A204.1 (cell line): ENCODE measurements at regions not wholly inside any gene's neighbourhood (a gene's known extent, or its start where the extent isn't known, plus 50 kb on each side); places are given as distances from the start of the nearest gene placed in this dataset.

ENCODE experiments used
- FAIRE-seq: peaks from 2 replicates; lab custom pipeline; 2012; peaks lifted over from hg19 to GRCh38; lab: Jason Lieb, UNC

GRCh38 chr6:134482593-134483270 is 164.8 kb upstream of the SGK1 start:
- no peak for FAIRE-seq

GRCh38 chr6:134481966-134482365 is 164.1 kb upstream of the SGK1 start:
- no peak for FAIRE-seq

DNA sequence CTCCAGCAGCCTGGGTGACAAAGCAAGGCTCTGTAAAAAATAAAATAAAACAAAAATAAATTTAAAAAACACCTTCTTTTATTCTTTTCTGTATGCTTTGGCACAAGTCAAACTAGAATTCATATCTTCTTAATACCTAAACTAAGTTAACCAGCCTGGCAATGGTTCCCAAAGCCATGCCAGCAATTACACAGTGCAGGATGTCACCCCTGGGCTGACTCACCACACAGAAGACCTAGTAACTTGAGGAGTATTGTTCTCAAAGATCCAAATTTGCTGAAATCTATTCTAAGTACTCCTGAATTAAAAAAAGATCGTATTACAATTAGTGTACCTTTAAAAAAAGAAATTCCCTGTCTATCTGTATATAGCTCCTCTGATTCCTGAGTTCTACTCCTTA is 162.7 kb upstream of the SGK1 start:
- no peak for FAIRE-seq

DNA sequence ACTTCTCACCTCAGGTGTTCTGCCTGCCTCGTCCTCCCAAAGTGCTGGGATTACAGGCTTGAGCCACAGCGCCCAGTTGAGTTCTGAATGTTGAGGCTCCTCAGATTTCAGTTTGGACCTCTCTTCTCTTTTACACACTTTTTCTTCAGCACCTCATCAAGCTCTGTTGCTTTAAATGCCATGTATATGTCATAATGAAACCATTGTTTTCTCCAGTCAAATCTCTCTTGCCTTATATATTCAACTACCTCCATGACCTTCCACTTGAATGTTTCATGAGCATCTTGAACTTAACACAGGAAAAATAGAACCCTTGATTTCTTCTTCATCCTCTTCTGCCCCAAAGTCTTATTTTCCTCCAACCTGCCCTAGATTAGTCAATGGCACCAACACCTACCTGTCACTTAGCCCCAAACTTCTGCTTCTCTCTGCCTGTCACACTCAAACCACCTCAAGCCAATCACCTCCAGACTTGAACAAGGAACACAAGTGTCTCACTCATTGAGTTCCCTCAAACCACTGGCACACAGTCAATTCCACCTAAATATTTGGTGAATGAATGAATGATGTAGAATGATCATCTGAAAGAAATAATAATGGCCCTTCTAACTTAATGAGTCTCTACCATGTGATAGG is 161.0 kb upstream of the SGK1 start:
- no peak for FAIRE-seq

GRCh38 chr6:134477991-134478635 is 160.2 kb upstream of the SGK1 start:
- FAIRE-seq = no peak

- no peak for FAIRE-seq
These were observed 157.0 kb upstream of the SGK1 start for GRCh38 chr6:134474955-134475354.

GRCh38 chr6:134472661-134473060 is 154.7 kb upstream of the SGK1 start:
- no peak for FAIRE-seq

DNA sequence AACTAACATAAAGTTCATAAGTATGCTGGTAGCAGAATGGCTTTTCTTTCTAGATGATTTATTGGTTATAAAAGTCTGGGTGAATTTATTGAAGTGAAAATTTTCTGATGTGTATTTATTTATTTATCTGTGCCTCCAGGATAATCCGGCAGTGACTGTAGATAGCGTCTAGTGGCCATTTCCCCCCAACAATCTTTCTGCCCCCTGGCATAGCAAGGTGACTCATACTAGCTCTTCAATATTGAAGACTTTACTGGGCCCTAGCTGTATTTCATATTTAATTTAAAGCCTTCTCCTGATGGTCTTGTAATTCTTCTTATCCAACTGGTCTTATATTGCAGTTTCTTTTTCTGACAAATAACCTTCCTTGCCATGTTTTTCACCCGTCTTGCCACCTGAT is 154.1 kb upstream of the SGK1 start:
- no peak for FAIRE-seq

GRCh38 chr6:134470457-134470975 is 152.6 kb upstream of the SGK1 start:
- FAIRE-seq = no peak

DNA sequence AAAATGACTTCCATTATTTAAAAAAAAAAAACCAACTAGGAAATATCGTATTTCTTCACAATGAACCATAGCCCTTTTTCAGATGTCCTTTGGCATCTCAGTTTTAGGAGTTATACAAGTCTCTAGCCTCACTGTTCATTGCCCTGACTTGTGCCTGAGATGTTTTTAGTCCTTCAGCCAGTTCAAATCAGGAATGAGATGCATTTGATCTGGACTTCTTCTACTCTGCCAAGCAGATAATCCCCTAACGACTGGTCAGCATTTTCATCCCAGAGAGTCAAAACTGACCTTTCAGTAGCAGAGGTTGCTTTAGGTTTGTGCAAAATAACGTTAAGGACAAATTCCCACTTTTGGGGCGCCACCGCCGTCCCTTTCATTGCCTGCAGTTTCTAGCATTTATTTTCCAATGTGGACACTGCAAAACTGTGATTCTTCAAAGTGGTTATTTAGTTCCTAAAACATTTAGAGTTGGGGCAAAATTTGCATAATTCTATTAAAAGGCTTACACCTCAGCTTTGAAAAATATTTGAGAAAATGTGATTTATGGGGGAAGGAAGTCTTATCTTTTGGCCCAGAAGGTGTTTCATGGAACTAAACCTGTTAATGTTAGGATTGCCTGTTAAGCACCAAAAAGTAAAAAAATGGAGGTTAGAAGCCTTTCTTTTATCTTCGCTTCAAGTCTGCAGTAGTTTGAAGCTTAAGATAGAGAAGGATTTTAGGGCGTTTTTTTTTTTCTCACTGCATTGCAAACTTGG is 152.0 kb upstream of the SGK1 start:
- FAIRE-seq = no peak

DNA sequence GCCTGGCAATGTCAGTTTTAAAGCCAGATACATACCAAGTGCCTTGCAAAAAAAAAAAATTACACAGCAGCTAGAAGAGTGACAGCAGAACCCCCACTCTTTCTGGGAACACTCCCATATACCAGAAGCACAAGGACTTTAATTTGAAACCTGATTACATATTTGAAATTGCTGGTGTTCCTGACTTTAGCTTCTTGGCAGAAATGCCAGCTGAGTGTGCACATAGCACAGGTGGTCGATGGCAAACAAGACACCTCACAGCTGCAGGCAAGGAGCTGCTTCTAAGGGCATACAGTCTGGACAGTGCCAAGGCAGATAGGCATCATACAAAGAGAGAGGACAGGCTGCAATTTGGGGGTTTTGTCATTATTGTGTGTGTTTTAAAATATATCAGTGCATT is 150.7 kb upstream of the SGK1 start:
- FAIRE-seq = no peak

DNA sequence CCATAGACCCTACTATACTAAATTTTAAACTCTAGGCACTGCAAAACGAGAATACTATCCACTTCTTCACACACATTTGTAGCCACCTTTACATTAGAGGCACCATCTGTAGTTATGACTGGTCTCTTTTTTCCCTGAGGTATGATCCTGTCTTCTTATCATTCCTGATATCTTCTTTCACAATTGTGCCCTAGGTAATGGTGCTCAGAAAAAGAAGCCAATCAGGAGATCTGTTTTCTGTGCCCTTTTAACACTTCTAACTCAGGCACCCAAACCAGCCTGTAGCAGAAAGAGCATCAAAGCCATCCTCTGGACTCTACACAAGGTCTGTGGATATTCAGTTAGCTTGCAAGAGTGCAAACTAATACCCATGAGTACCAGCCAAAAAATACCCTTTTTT is 149.7 kb upstream of the SGK1 start:
- no peak for FAIRE-seq

DNA sequence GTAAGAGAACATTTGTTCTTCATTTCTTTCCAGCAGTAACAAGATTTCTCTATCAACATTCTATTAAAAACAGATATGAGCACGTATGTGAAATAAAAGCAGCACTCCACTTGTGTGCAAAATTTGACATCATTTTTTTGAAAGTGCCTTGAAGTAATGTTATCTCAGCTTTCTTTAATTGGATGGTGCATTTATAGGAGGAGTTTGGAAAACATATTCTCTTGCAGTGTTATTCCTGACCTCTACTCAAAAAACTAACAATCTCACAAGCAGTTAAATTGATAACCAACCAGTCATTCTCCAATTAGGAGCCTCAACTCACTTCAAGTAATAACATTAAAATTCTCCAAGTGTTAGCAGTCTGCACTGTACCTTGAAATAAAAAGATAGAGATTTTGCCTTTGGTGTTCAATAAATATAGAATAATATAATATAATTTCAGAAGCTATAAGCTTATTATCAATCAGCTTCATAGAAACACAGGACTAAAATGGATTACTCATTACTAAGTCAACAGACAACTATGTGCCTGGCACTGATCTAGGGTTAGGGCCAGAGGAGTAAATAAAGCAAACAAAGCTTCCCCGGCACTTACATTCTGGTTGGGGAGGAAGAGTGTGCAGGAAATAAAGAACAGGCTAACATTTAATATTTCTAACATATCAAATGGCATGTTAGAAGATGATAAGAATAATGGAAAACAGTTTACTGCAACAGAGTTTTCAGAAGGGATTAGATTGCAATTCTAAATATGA is 149.0 kb upstream of the SGK1 start:
- FAIRE-seq = no peak

- no peak for FAIRE-seq
These were observed 146.9 kb upstream of the SGK1 start for GRCh38 chr6:134464690-134465411.

DNA sequence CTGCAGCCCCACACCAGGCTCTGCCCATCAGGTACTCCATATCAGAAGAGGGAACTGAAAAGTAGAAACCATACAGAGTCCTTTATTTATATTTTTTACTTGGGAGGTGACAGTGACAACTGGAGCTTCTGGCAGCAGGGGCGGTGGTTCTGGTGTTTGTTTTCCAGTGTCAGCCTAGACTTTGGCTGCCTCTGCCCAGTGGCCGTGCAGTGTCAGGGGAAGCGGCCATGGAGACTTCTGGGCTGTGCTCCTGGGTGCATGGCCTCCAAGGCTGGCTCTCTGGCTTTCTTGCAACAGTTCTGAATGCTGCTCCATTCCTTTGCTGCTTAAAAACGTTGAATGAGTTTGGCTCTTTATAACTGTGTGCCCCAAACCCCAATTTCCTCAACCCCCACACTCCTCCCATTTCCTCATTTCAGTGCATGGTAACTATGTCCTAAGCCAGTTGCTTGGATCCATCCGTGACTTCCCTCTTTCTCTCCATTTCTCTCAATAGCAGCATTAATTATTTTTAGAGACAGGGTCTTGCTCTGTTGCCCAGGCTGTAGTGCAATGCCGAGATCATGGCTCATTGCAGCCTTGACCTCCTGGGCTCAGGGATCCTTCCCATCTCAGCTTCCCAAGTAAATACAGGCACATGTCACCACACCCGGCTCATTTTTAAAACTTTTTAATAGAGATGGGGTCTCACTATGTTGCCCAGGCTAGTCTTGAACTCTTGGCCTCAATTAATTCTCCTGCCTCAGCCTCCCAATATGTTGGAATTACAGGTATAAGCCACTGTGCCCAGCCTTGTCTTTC is 141.1 kb upstream of the SGK1 start:
- FAIRE-seq = no peak

- FAIRE-seq = no peak
These were observed 140.0 kb upstream of the SGK1 start for GRCh38 chr6:134457941-134458340.

GRCh38 chr6:134456226-134456625 is 138.3 kb upstream of the SGK1 start:
- FAIRE-seq = no peak

DNA sequence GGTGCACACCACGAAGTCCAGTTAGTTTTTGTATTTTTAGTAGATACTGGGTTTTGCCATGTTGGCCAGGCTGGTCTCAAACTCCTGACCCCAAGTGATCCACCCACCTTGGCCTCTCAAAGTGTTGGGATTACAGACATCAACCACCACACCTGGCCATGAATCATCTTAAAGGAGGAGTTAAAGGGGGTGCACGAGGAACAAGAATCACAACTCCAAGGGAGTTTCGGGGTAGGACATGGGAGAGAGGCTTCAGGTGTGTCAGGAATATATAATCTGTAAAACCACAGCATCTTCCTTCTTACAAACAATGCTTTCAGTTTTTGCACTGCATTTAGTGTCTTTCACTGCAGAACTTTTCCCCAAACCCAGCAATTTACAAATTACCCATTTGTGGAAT is 137.4 kb upstream of the SGK1 start:
- no peak for FAIRE-seq

GRCh38 chr6:134454794-134455193 is 136.9 kb upstream of the SGK1 start:
- FAIRE-seq = no peak

GRCh38 chr6:134453792-134454510 is 136.0 kb upstream of the SGK1 start:
- FAIRE-seq = no peak
